Stimulated activated naive CD4-positive, alpha-beta T cell (primary cell): ENCODE measurements at regions not wholly inside any gene's neighbourhood (a gene's known extent, or its start where the extent isn't known, plus 50 kb on each side); places are given as distances from the start of the nearest gene placed in this dataset.

Source experiments
- DNase-seq, 6 experiments: peaks; one replicate each; lab custom pipeline; 2025; lab: John Stamatoyannopoulos, UW

- DNase-seq, result no peak
Observed at GRCh38 chr4:121226362-121226761, 62.2 kb upstream of the TNIP3 start.

GRCh38 chr4:121221608-121222007 is 57.5 kb upstream of the TNIP3 start:
- no peak for DNase-seq

- no peak for DNase-seq
Observed at GRCh38 chr4:121221201-121221600, 57.1 kb upstream of the TNIP3 start.

- DNase-seq, result no peak
Observed at GRCh38 chr4:121220698-121221097, 56.6 kb upstream of the TNIP3 start.

GRCh38 chr4:121219227-121219626 is 55.1 kb upstream of the TNIP3 start:
- no peak for DNase-seq

- no peak for DNase-seq
Observed at GRCh38 chr4:121217351-121217750, 53.2 kb upstream of the TNIP3 start.

- DNase-seq, result no peak
Observed at GRCh38 chr4:121216461-121216860, 52.3 kb upstream of the TNIP3 start.

- DNase-seq, result no peak
Observed at GRCh38 chr4:121213940-121214339, 49.8 kb upstream of the TNIP3 start.
